K562 (cell line): ENCODE measurements at regions not wholly inside any gene's neighbourhood (a gene's known extent, or its start where the extent isn't known, plus 50 kb on each side); places are given as distances from the start of the nearest gene placed in this dataset.

Experiments used
- FOXP1 ChIP-seq: sonication (generic); formaldehyde crosslinking; IDR thresholded peaks from 2 replicates; pipeline ENCODE4 v1.8.0; 2022; ENCODE audit warnings: mild to moderate bottlenecking, missing genetic modification reagents
- JUN ChIP-seq, 2 experiments: sonication (generic) in 1 of 2; formaldehyde crosslinking in 1 of 2; IDR thresholded peaks; 2 replicates each; pipeline versions ENCODE4 v1.6.1 to v1.8.0; 2012 to 2022; ENCODE audit warnings: borderline replicate concordance in 2 of 2, mild to moderate bottlenecking in 2 of 2, improper control_type of control experiment in 1 of 2, low read depth in 1 of 2, low read length in 1 of 2, missing genetic modification reagents in 1 of 2
- KLF13 ChIP-seq: fragments of 450-650 bp; IDR thresholded peaks from 2 replicates; pipeline ENCODE4 v1.6.1; 2016; ENCODE audit warnings: missing genetic modification characterization, low read depth, mild to moderate bottlenecking, missing compliant biosample characterization, moderate library complexity, borderline replicate concordance
- POLR2A ChIP-seq: fragments of 450-650 bp; conservative IDR thresholded peaks from 2 replicates; pipeline ENCODE4 v1.6.1; 2016
- TF ChIP-seq, protein P1 (sequence below), 3 experiments: IDR thresholded peaks in 2 of 3; conservative IDR thresholded peaks in 1 of 3; 2 replicates each; pipeline ENCODE4 v1.5.1; 2011 to 2012; ENCODE audit warnings: low read length in 3 of 3, mild to moderate bottlenecking in 3 of 3, control low read depth in 2 of 3, improper control_type of control experiment in 1 of 3, inconsistent platforms in 1 of 3, low read depth in 1 of 3, mixed read lengths in 1 of 3, moderate library complexity in 1 of 3; ENCODE audit not compliant: insufficient read depth in 2 of 3
- TF ChIP-seq, protein P2 (sequence below): IDR thresholded peaks from 2 replicates; pipeline ENCODE4 v1.6.1; 2016; ENCODE audit warnings: missing genetic modification characterization, missing compliant biosample characterization

DNA sequence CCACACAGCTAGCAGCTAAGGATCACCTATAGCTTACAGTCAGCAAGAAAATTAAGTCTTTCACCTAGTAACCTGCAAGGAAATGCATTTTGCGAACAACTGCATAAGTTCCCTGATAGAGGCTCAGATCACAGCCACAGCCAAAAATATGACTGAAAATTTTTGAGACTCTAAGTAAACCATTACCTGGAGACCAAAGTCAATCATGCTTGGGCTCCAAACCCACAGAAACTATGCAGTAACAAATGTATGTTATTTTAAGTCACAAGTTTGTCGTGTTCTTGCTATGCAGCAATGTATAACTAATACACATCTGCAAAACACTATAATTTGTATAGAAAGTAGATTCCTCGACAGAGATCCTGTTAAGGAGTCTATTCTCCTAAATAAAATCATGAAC lies 1025.7 kb upstream of the RAG2 start:
- TF ChIP-seq KLF13 (tag) (no peak), FOXP1 (CRISPR knock-in tag) (no peak), JUN (IDR thresholded peaks at IDR 0.05; ENCODE audit: borderline replicate concordance, low read depth, low read length) (no peak), JUN (CRISPR knock-in tag; IDR thresholded peaks at IDR 0.05; ENCODE audit: borderline replicate concordance) (no peak), POLR2A (no peak)
- TF ChIP-seq, protein P1, sequence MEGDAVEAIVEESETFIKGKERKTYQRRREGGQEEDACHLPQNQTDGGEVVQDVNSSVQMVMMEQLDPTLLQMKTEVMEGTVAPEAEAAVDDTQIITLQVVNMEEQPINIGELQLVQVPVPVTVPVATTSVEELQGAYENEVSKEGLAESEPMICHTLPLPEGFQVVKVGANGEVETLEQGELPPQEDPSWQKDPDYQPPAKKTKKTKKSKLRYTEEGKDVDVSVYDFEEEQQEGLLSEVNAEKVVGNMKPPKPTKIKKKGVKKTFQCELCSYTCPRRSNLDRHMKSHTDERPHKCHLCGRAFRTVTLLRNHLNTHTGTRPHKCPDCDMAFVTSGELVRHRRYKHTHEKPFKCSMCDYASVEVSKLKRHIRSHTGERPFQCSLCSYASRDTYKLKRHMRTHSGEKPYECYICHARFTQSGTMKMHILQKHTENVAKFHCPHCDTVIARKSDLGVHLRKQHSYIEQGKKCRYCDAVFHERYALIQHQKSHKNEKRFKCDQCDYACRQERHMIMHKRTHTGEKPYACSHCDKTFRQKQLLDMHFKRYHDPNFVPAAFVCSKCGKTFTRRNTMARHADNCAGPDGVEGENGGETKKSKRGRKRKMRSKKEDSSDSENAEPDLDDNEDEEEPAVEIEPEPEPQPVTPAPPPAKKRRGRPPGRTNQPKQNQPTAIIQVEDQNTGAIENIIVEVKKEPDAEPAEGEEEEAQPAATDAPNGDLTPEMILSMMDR (IDR thresholded peaks at IDR 0.05 in 2 of 3, conservative IDR thresholded peaks at IDR 0.05 in 1 of 3; ENCODE audit: insufficient read depth in 2 of 3, low read depth in 1 of 3, low read length in 3 of 3): no peak
- TF ChIP-seq, protein P2, sequence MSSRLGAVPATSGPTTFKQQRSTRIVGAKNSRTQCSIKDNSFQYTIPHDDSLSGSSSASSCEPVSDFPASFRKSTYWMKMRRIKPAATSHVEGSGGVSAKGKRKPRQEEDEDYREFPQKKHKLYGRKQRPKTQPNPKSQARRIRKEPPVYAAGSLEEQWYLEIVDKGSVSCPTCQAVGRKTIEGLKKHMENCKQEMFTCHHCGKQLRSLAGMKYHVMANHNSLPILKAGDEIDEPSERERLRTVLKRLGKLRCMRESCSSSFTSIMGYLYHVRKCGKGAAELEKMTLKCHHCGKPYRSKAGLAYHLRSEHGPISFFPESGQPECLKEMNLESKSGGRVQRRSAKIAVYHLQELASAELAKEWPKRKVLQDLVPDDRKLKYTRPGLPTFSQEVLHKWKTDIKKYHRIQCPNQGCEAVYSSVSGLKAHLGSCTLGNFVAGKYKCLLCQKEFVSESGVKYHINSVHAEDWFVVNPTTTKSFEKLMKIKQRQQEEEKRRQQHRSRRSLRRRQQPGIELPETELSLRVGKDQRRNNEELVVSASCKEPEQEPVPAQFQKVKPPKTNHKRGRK (tag): no peak
